PC-3 (cell line): ENCODE measurements at regions not wholly inside any gene's neighbourhood (a gene's known extent, or its start where the extent isn't known, plus 50 kb on each side); places are given as distances from the start of the nearest gene placed in this dataset.

Source experiments
- CTCF ChIP-seq: fragments of 300-600 bp; sonication (generic); conservative IDR thresholded peaks from 2 replicates; pipeline ENCODE4 v1.5.1; 2017; ENCODE audit warnings: antibody characterized with exemption, low read depth, mild to moderate bottlenecking, low read length
- EZH2 ChIP-seq: fragments of 300-600 bp; sonication (generic); IDR thresholded peaks from one replicate; pipeline ENCODE4 v1.6.1; 2017; ENCODE audit warnings: antibody characterized with exemption, mild to moderate bottlenecking, low read length; ENCODE audit not compliant: unreplicated experiment
- EZH2phosphoT487 ChIP-seq: fragments of 300-600 bp; sonication (generic); IDR thresholded peaks from 2 replicates; pipeline ENCODE4 v1.6.1; 2018; ENCODE audit warnings: mild to moderate bottlenecking, antibody characterized with exemption, low read length, borderline replicate concordance

GRCh38 chr11:39435641-39436040, 2023.8 kb downstream of the LRRC4C start:
- TF ChIP-seq EZH2 (no peak), CTCF (no peak), EZH2phosphoT487 (no peak)
